ENCODE measurements at regions not wholly inside any gene's neighbourhood (a gene's known extent, or its start where the extent isn't known, plus 50 kb on each side); places are given as distances from the start of the nearest gene placed in this dataset.
"Not testable (repeated sequence)": the region's sequence is repeated elsewhere in the genome, so short reads cannot be mapped to it uniquely, and the experiment has no call there.

GRCh38 chr14:105742904-105743701 lies 216.7 kb downstream of the TMEM121 start:
- not testable (repeated sequence) for TF ChIP-seq EZH2phosphoT487 (IDR thresholded peaks at IDR 0.05; ENCODE audit: unreplicated experiment); ZNF114 (CRISPR knock-in tag; IDR thresholded peaks at IDR 0.05); CTCF (conservative IDR thresholded peaks at IDR 0.05; ENCODE audit: low read depth in 2 of 2); POLR2AphosphoS5 (IDR thresholded peaks at IDR 0.05; ENCODE audit: low read depth); ZNF331 (CRISPR knock-in tag; IDR thresholded peaks at IDR 0.05; ENCODE audit: low read depth); CREB1 (CRISPR knock-in tag; IDR thresholded peaks at IDR 0.05; ENCODE audit: low read depth); JUNB (IDR thresholded peaks at IDR 0.05; ENCODE audit: unreplicated experiment); EZH2 (IDR thresholded peaks at IDR 0.05; ENCODE audit: low read depth, unreplicated experiment); REST (IDR thresholded peaks at IDR 0.05; ENCODE audit: unreplicated experiment); ZNF462 (CRISPR knock-in tag; IDR thresholded peaks at IDR 0.05); ETS1 (IDR thresholded peaks at IDR 0.05); NANOG (IDR thresholded peaks at IDR 0.05; ENCODE audit: borderline replicate concordance); STAT1 (IDR thresholded peaks at IDR 0.05; ENCODE audit: unreplicated experiment)
